MM.1S (cell line): ENCODE measurements at regions not wholly inside any gene's neighbourhood (a gene's known extent, or its start where the extent isn't known, plus 50 kb on each side); places are given as distances from the start of the nearest gene placed in this dataset.

Experiments
- DNase-seq: peaks from one replicate; pipeline ENCODE4 v3.0.0-alpha.2; 2015
- H2AFZ ChIP-seq: fragments of 300-600 bp; sonication (generic); 2 replicates; pipeline ENCODE4 v1.6.0; 2016; ENCODE audit warnings: antibody characterized with exemption, low read length
- H3F3A ChIP-seq: fragments of 300-600 bp; sonication (generic); 2 replicates; pipeline ENCODE4 v1.6.1; 2016; ENCODE audit warnings: mild to moderate bottlenecking, antibody characterized with exemption, low read length, moderate library complexity, mixed read lengths; ENCODE audit not compliant: insufficient read depth
- H3K27ac ChIP-seq: fragments of 300-600 bp; sonication (generic); 2 replicates; pipeline ENCODE4 v1.5.1; 2016; ENCODE audit warnings: mild to moderate bottlenecking, low read length
- H3K27me3 ChIP-seq: fragments of 300-600 bp; sonication (generic); replicated peaks from 2 replicates; pipeline ENCODE4 v1.6.0; 2016; ENCODE audit warnings: low read length; ENCODE audit not compliant: insufficient read depth
- H3K36me3 ChIP-seq: fragments of 300-600 bp; sonication (generic); replicated peaks from 2 replicates; pipeline ENCODE4 v1.6.1; 2016; ENCODE audit warnings: mild to moderate bottlenecking, low read length, mixed read lengths; ENCODE audit not compliant: insufficient read depth
- H3K4me1 ChIP-seq: fragments of 300-600 bp; sonication (generic); 2 replicates; pipeline ENCODE4 v1.6.1; 2016; ENCODE audit warnings: low read length, mixed read lengths
- H3K4me2 ChIP-seq: fragments of 300-600 bp; sonication (generic); 2 replicates; pipeline ENCODE4 v1.6.0; 2016; ENCODE audit warnings: low read depth, low read length
- H3K4me3 ChIP-seq: fragments of 300-600 bp; sonication (generic); 2 replicates; pipeline ENCODE4 v1.5.1; 2016; ENCODE audit warnings: low read length, mixed read lengths
- H3K79me2 ChIP-seq: fragments of 300-600 bp; sonication (generic); 2 replicates; pipeline ENCODE4 v1.6.1; 2016; ENCODE audit warnings: mixed run types, low read length, mixed read lengths
- H3K9ac ChIP-seq: fragments of 300-600 bp; sonication (generic); 2 replicates; pipeline ENCODE4 v1.6.1; 2016; ENCODE audit warnings: low read length, mixed read lengths
- H3K9me2 ChIP-seq: fragments of 300-600 bp; sonication (generic); replicated peaks from 2 replicates; pipeline ENCODE4 v1.6.1; 2016; ENCODE audit warnings: mild to moderate bottlenecking, low read length, mixed read lengths; ENCODE audit not compliant: insufficient read depth
- H3K9me3 ChIP-seq: fragments of 300-600 bp; sonication (generic); replicated peaks from 2 replicates; pipeline ENCODE4 v1.6.1; 2016; ENCODE audit warnings: mild to moderate bottlenecking, low read length, mixed read lengths; ENCODE audit not compliant: insufficient read depth
- H4K20me1 ChIP-seq: fragments of 300-600 bp; sonication (generic); 2 replicates; pipeline ENCODE4 v1.6.1; 2016; ENCODE audit warnings: mild to moderate bottlenecking, low read length, moderate library complexity, mixed read lengths; ENCODE audit not compliant: insufficient read depth
- CTCF ChIP-seq: fragments of 300-600 bp; sonication (generic); IDR thresholded peaks from 2 replicates; pipeline ENCODE4 v1.5.1; 2016; ENCODE audit warnings: antibody characterized with exemption, low read length, mixed read lengths
- EZH2 ChIP-seq: fragments of 300-600 bp; sonication (generic); optimal IDR thresholded peaks from 2 replicates; pipeline ENCODE3; 2017; ENCODE audit warnings: low read depth, mild to moderate bottlenecking, antibody characterized with exemption, low read length, mixed read lengths
- EZH2phosphoT487 ChIP-seq: fragments of 300-600 bp; sonication (generic); IDR thresholded peaks from 2 replicates; pipeline ENCODE4 v1.6.1; 2018; ENCODE audit warnings: antibody characterized with exemption, low read length

GRCh38 chr12:93148412-93148811 lies 219.3 kb upstream of the EEA1 start:
- DNase-seq, result no peak
- Histone ChIP-seq H4K20me1 (no peaks in the 10 kb centered on the region), H3F3A (no peaks in the 10 kb centered on the region)

GRCh38 chr12:93149229-93149628 lies 220.1 kb upstream of the EEA1 start:
- Histone ChIP-seq H3K4me2 (no peak overlapping the region), H3K4me3 (no peak overlapping the region), H3K4me1 (no peaks in the 10 kb centered on the region), H3K36me3 (no peaks in the 10 kb centered on the region), H3K27ac (no peak overlapping the region), H4K20me1 (no peaks in the 10 kb centered on the region), H3F3A (no peaks in the 10 kb centered on the region), H3K9me2 (no peaks in the 10 kb centered on the region), H3K9me3 (no peaks in the 10 kb centered on the region), H3K79me2 (no peaks in the 10 kb centered on the region), H2AFZ (no peak overlapping the region), H3K27me3 (no peaks in the 10 kb centered on the region), H3K9ac (no peak overlapping the region)
- no peak for DNase-seq
- TF ChIP-seq CTCF (no peak), EZH2 (no peak), EZH2phosphoT487 (no peak)

More at GRCh38 chr12:93148412-93148811, 219.3 kb upstream of the EEA1 start:
- Histone ChIP-seq H3K4me1 (no peaks in the 10 kb centered on the region), H3K4me2 (no peak overlapping the region), H3K36me3 (no peaks in the 10 kb centered on the region), H3K4me3 (no peak overlapping the region), H3K27ac (no peak overlapping the region), H2AFZ (no peak overlapping the region), H3K9me2 (no peaks in the 10 kb centered on the region), H3K79me2 (no peaks in the 10 kb centered on the region), H3K27me3 (no peaks in the 10 kb centered on the region), H3K9ac (no peak overlapping the region), H3K9me3 (no peaks in the 10 kb centered on the region)
- TF ChIP-seq EZH2 (no peak), EZH2phosphoT487 (no peak), CTCF (no peak)

GRCh38 chr12:93151079-93151762 lies 222.1 kb upstream of the EEA1 start:
- no peak overlapping the region for H3K9ac ChIP-seq
- no peaks in the 10 kb centered on the region for H3K36me3 ChIP-seq
- no peaks in the 10 kb centered on the region for H3K4me1 ChIP-seq
- H3K27me3 ChIP-seq, result no peaks in the 10 kb centered on the region
- TF ChIP-seq CTCF (no peak), EZH2 (no peak), EZH2phosphoT487 (no peak)
- H3K9me3 ChIP-seq, result no peaks in the 10 kb centered on the region
- H2AFZ ChIP-seq, result no peak overlapping the region
- H4K20me1 ChIP-seq, result no peaks in the 10 kb centered on the region
- H3K4me3 ChIP-seq, result no peak overlapping the region
- H3F3A ChIP-seq, result no peaks in the 10 kb centered on the region
- H3K79me2 ChIP-seq, result no peaks in the 10 kb centered on the region
- no peak for DNase-seq
- H3K9me2 ChIP-seq, result no peaks in the 10 kb centered on the region
- H3K4me2 ChIP-seq, result no peak overlapping the region
- no peak overlapping the region for H3K27ac ChIP-seq
